ENCODE measurements at regions not wholly inside any gene's neighbourhood (a gene's known extent, or its start where the extent isn't known, plus 50 kb on each side); places are given as distances from the start of the nearest gene placed in this dataset.

GRCh38 chr21:15229390-15229789 is 164.6 kb upstream of the NRIP1 start:
- no peak for TF ChIP-seq CTCF (IDR thresholded peaks at IDR 0.05)
- no peak for TF ChIP-seq POLR2AphosphoS5 (IDR thresholded peaks at IDR 0.05)

Data from prostate gland (tissue), 2 donors.